IMR-90 (cell line): ENCODE measurements at regions not wholly inside any gene's neighbourhood (a gene's known extent, or its start where the extent isn't known, plus 50 kb on each side); places are given as distances from the start of the nearest gene placed in this dataset.

Experiments
- ATAC-seq: fragments of 200-7000 bp; cut with Tn5 transposase; 2 replicates; pipeline ENCODE4 v1.9.1; 2020; ENCODE audit warnings: low read depth, mild to moderate bottlenecking, moderate library complexity
- BruUV-seq: library from RNA; stranded (reverse); fragments of 400-500 nt; replicated peaks from 2 replicates; lab custom pipeline; 2021; lab: Mats Ljungman, UMichigan
- CTCF ChIA-PET: fragments of 300-600 bp; formaldehyde crosslinking; extraction: SDS; loops from one replicate; lab custom pipeline; 2021; ENCODE audit warnings: antibody characterized with exemption; lab: Yijun Ruan, JAX
- POLR2A ChIA-PET: fragments of 300-600 bp; sonication (Branson Sonifier 250); formaldehyde crosslinking; loops from one replicate; lab custom pipeline; 2022; ENCODE audit warnings: antibody characterized with exemption; ENCODE audit not compliant: unreplicated experiment; lab: Charles Lee
- DNase-seq: peaks from one replicate; pipeline ENCODE4 v3.0.0; 2013
- H2AFZ ChIP-seq: replicated peaks from 2 replicates; pipeline ENCODE3; 2013; ENCODE audit warnings: low read length, mild to moderate bottlenecking; ENCODE audit not compliant: poor library complexity
- H2AK5ac ChIP-seq: 2 replicates; pipeline ENCODE4 v1.6.1; 2013; ENCODE audit warnings: low read depth, low read length, inconsistent platforms
- H2AK9ac ChIP-seq: replicated peaks from 2 replicates; pipeline ENCODE3; 2013; ENCODE audit warnings: mild to moderate bottlenecking, low read depth, low read length, moderate library complexity; ENCODE audit not compliant: poor library complexity
- H2BK120ac ChIP-seq: 2 replicates; pipeline ENCODE4 v1.6.1; 2013; ENCODE audit warnings: low read depth, low read length, inconsistent platforms
- H2BK15ac ChIP-seq: 3 replicates; pipeline ENCODE4 v1.6.1; 2013; ENCODE audit warnings: low read depth, low read length, inconsistent platforms
- H2BK20ac ChIP-seq: 2 replicates; pipeline ENCODE4 v1.6.1; 2013; ENCODE audit warnings: low read depth, mild to moderate bottlenecking, inconsistent platforms, low read length, moderate library complexity
- H2BK5ac ChIP-seq: 2 replicates; pipeline ENCODE4 v1.6.1; 2013; ENCODE audit warnings: mild to moderate bottlenecking, low read depth, low read length, inconsistent platforms; ENCODE audit not compliant: poor library complexity, severe bottlenecking
- H3K14ac ChIP-seq: replicated peaks from 2 replicates; pipeline ENCODE4 v1.6.1; 2013; ENCODE audit warnings: low read depth, low read length, inconsistent platforms
- H3K18ac ChIP-seq: 2 replicates; pipeline ENCODE4 v1.6.1; 2013; ENCODE audit warnings: low read depth, low read length, control low read depth
- H3K23ac ChIP-seq: 2 replicates; pipeline ENCODE4 v1.6.1; 2013; ENCODE audit warnings: low read depth, low read length, inconsistent platforms
- H3K27ac ChIP-seq: 2 replicates; pipeline ENCODE4 v1.5.1; 2013; ENCODE audit warnings: mild to moderate bottlenecking, control low read depth, low read length; ENCODE audit not compliant: insufficient read depth
- H3K27me3 ChIP-seq: 2 replicates; pipeline ENCODE4 v1.6.1; 2013; ENCODE audit warnings: low read length; ENCODE audit not compliant: control insufficient read depth, insufficient read depth
- H3K36me3 ChIP-seq: 2 replicates; pipeline ENCODE4 v1.6.1; 2013; ENCODE audit warnings: low read length, mixed read lengths; ENCODE audit not compliant: control insufficient read depth, insufficient read depth
- H3K4ac ChIP-seq: 2 replicates; pipeline ENCODE4 v1.6.1; 2013; ENCODE audit warnings: low read depth, low read length, inconsistent platforms
- H3K4me1 ChIP-seq: 2 replicates; pipeline ENCODE4 v1.6.1; 2013; ENCODE audit warnings: low read length, mixed read lengths; ENCODE audit not compliant: control insufficient read depth, insufficient read depth
- H3K4me2 ChIP-seq: 2 replicates; pipeline ENCODE4 v1.6.1; 2013; ENCODE audit warnings: low read depth, mild to moderate bottlenecking, control low read depth, low read length, moderate library complexity
- H3K4me3 ChIP-seq: 2 replicates; pipeline ENCODE4 v1.5.1; 2013; ENCODE audit warnings: low read depth, mild to moderate bottlenecking, control low read depth, low read length, moderate library complexity; ENCODE audit not compliant: insufficient read depth
- H3K56ac ChIP-seq: 2 replicates; pipeline ENCODE4 v1.6.1; 2013; ENCODE audit warnings: low read length, inconsistent platforms; ENCODE audit not compliant: insufficient read depth; ENCODE audit errors: extremely low read depth
- H3K79me1 ChIP-seq, 2 experiments: 2 replicates each; pipeline ENCODE4 v1.6.1; 2013; ENCODE audit warnings: low read length in 2 of 2, inconsistent platforms in 1 of 2, low read depth in 1 of 2
- H3K9ac ChIP-seq: 2 replicates; pipeline ENCODE4 v1.6.1; 2013; ENCODE audit warnings: low read depth, low read length, control low read depth
- H3K9me1 ChIP-seq: 2 replicates; pipeline ENCODE4 v1.6.1; 2013; ENCODE audit warnings: low read length, inconsistent platforms; ENCODE audit not compliant: insufficient read depth
- H3K9me3 ChIP-seq: 2 replicates; pipeline ENCODE4 v1.6.1; 2013; ENCODE audit warnings: low read length; ENCODE audit not compliant: control insufficient read depth, insufficient read depth
- H4K20me1 ChIP-seq: 2 replicates; pipeline ENCODE4 v1.6.1; 2013; ENCODE audit warnings: low read length, inconsistent platforms; ENCODE audit not compliant: insufficient read depth
- H4K5ac ChIP-seq: 2 replicates; pipeline ENCODE4 v1.6.1; 2013; ENCODE audit warnings: mild to moderate bottlenecking, low read depth, low read length, control low read depth
- H4K8ac ChIP-seq, 2 experiments: 2 replicates each; pipeline ENCODE4 v1.6.1; 2013; ENCODE audit warnings: low read depth in 2 of 2, low read length in 2 of 2, control low read depth in 1 of 2, inconsistent platforms in 1 of 2
- H4K91ac ChIP-seq: 2 replicates; pipeline ENCODE4 v1.6.1; 2013; ENCODE audit warnings: low read depth, low read length, inconsistent platforms; ENCODE audit not compliant: insufficient read depth
- BHLHE40 ChIP-seq: fragments of 150-350 bp; IDR thresholded peaks from 2 replicates; pipeline ENCODE4 v1.6.1; 2016; ENCODE audit warnings: mild to moderate bottlenecking, low read depth, low read length
- MAFK ChIP-seq: IDR thresholded peaks from 2 replicates; pipeline ENCODE4 v1.6.1; 2012; ENCODE audit warnings: low read depth, low read length, improper control_type of control experiment
- MXI1 ChIP-seq: IDR thresholded peaks from 2 replicates; pipeline ENCODE4 v1.6.1; 2012; ENCODE audit warnings: low read depth, mild to moderate bottlenecking, low read length, moderate library complexity, borderline replicate concordance
- RAD21 ChIP-seq: IDR thresholded peaks from 2 replicates; pipeline ENCODE4 v1.6.1; 2012; ENCODE audit warnings: low read length, improper control_type of control experiment
- RFX5 ChIP-seq: IDR thresholded peaks from 2 replicates; pipeline ENCODE4 v1.8.0; 2012; ENCODE audit warnings: low read depth, mild to moderate bottlenecking, low read length, moderate library complexity
- SMC3 ChIP-seq: fragments of 150-350 bp; IDR thresholded peaks from 2 replicates; pipeline ENCODE4 v1.6.1; 2016; ENCODE audit warnings: low read depth, mild to moderate bottlenecking, antibody characterized with exemption, low read length, moderate library complexity
- WGBS, 2 experiments: methylation state at CpG; one replicate each; pipeline versions ENCODE4 v1.1.5 to v1.1.7; 2013; ENCODE audit warnings: missing lambda C conversion rate in 2 of 2; ENCODE audit not compliant: insufficient read length in 1 of 2; ENCODE audit errors: extremely low coverage in 2 of 2; 5-methylcytosine and 5-hydroxymethylcytosine counted together
- dilution Hi-C: fragments of 300-500 bp; cut with HindIII; formaldehyde crosslinking; loops from one replicate; pipeline ENCODE4 v1.14.3; 2018; ENCODE audit warnings: low sequenced_read_pairs; ENCODE audit not compliant: unreplicated experiment
- in situ Hi-C: fragments of 300-500 bp; cut with MboI; formaldehyde crosslinking; loops from 3 replicates; pipeline ENCODE4 v1.14.3; 2019; ENCODE audit warnings: low sequenced_read_pairs, inconsistent platforms, mixed read lengths
- intact Hi-C: fragments of 100-400 bp; cut with micrococcal nuclease; formaldehyde crosslinking; loops from 2 replicates; pipeline ENCODE4 v1.10.0; 2022
- TF ChIP-seq, protein P1 (sequence below): fragments of 150-350 bp; IDR thresholded peaks from 2 replicates; pipeline ENCODE4 v1.6.1; 2017; ENCODE audit warnings: mild to moderate bottlenecking, antibody characterized with exemption, low read length, low read depth

DNA sequence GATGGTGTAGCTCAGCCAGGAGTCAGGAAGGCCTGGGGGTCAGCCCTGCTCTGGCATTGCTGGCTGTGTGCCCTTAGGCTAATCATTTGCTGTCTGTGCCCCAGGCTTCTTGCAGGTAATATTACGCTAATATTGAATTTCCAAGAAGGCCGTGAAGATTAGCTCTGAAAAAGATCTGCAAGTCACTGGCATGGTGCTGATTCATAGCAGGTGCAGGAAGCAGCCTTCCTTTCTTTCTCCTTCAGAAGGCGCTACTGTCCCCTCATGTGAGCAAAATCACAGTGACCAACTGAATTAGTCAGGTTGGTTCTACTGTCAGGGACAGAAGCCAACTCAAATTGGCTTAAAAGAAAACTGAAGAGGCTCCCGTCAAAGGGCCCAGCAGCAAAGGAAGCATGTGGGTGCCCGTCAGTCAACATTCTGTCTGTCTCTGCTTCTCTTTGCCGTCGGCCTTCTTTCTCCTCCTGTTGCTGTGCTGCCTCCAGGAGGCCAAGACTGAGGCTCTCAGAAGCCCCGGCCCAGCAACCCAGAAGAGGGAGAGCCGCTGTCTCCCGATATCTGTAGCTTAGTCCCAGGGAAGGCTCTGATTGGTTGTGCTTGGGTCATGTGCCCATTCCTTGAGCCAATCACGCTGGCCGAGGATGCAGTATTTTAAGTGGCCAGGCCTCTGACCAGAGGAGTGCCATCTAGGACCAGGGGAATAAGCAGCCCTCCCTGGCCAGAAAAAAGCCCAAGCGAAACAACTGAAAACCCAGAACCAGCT, 67.8 kb upstream of the NEURL1B start:
- H3K23ac ChIP-seq, result no peak overlapping the region
- H2AK9ac ChIP-seq, result no peak overlapping the region
- H2BK120ac ChIP-seq, result no peak overlapping the region
- H3K27ac ChIP-seq, result no peak overlapping the region
- H2AFZ ChIP-seq, result no peak overlapping the region
- H3K9me3 ChIP-seq, result peaks cover 8% of the 10 kb centered on the region; the same call in 1 of the 2 replicates
- H4K5ac ChIP-seq, result no peak overlapping the region
- H3K4me1 ChIP-seq, result no peaks in the 10 kb centered on the region
- H3K79me1 ChIP-seq, result no peaks in the 10 kb centered on the region
- CTCF ChIA-PET, result no interaction called here
- no peak overlapping the region for H3K14ac ChIP-seq
- 94% methylated on average over 8 of the region's 13 CpGs; no CpG with 5 or more reads in 1 of the 2 experiments for WGBS, 2 experiments
- dilution Hi-C loops, result no loop called here
- H3K36me3 ChIP-seq, result no peaks in the 10 kb centered on the region
- H3K27me3 ChIP-seq, result peaks cover 75% of the 10 kb centered on the region
- H3K9ac ChIP-seq, result no peak overlapping the region
- no peak overlapping the region for H2AK5ac ChIP-seq
- no peak overlapping the region for H3K4me3 ChIP-seq
- H3K4me2 ChIP-seq, result no peak overlapping the region
- POLR2A ChIA-PET, result no interaction called here
- H3K9me1 ChIP-seq, result no peaks in the 10 kb centered on the region; the same call in 1 of the 2 replicates
- no peak overlapping the region for H3K4ac ChIP-seq
- in situ Hi-C loops, result no loop called here
- H4K20me1 ChIP-seq, result no peaks in the 10 kb centered on the region
- H3K18ac ChIP-seq, result no peak overlapping the region
- H4K8ac ChIP-seq, result no peak overlapping the region
- no peak overlapping the region for H3K56ac ChIP-seq
- H4K91ac ChIP-seq, result no peak overlapping the region
- no peak overlapping the region for H2BK20ac ChIP-seq
- TF ChIP-seq, protein P1, sequence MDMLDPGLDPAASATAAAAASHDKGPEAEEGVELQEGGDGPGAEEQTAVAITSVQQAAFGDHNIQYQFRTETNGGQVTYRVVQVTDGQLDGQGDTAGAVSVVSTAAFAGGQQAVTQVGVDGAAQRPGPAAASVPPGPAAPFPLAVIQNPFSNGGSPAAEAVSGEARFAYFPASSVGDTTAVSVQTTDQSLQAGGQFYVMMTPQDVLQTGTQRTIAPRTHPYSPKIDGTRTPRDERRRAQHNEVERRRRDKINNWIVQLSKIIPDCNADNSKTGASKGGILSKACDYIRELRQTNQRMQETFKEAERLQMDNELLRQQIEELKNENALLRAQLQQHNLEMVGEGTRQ, result peak; percentile 70
- TF ChIP-seq MAFK, result no peak
- no peak for TF ChIP-seq BHLHE40
- TF ChIP-seq MXI1, result no peak
- TF ChIP-seq SMC3, result no peak
- TF ChIP-seq RFX5, result no peak
- no peak for TF ChIP-seq RAD21
- DNase-seq, result no peak
- H2BK15ac ChIP-seq, result no peak overlapping the region
- no peak for ATAC-seq
- no TSS peak for BruUV-seq
- H2BK5ac ChIP-seq, result no peak overlapping the region
- intact Hi-C loops, result no loop called here
